ENCODE measurements at regions not wholly inside any gene's neighbourhood (a gene's known extent, or its start where the extent isn't known, plus 50 kb on each side); places are given as distances from the start of the nearest gene placed in this dataset.
A peak's percentile ranks its signal among the peaks of the same experiment; 100 is the strongest.

DNA sequence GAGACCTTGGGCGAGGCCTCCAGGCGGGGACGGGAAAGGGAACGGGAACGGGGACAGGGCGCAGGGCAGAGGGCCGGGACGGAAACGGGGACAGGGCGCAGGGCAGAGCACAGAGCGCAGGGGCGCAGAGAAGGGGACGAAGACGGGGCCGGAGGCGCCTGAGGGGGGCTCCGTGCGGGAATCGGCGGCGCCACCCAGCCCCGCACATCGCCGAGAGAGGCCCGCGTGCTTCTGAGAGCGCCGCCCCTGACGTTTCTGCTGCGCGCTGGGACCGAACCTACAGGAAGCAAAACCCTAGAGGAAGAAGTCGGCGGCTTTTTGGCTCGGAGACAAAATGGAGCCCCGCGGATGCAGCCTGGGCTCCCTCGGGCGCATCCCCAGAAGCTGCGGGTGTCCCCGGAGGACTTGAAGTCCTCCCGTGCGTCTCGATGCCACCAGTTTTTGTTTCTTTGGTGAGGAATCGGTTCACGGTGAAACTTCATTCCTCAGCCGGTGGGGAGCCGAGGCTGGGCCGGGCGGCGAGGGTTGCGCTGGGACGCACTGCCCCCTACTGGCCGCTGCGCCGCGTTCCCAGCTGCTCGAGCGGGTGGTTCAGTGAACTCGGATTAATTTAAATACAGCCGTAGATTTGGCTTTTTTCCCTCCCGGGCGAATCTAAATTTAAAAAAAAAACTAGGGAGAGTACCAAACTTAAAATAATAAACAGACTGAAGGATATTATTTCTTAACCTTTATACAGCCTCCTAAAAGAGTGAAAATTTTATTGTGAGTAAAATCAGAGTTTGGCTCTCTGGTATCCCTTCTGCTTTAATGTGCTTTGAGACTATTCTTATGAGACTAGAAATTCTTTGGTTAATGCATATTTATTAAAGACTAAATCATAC is 350.0 kb upstream of the ARGLU1 start:
- peak overlapping the region; percentile 44 to 74 (median 51) for H3K4me3 ChIP-seq (replicated peaks in 1 of 3; ENCODE audit: insufficient read depth in 1 of 3, low read depth in 1 of 3, low read length in 3 of 3)
- POLR2A ChIA-PET = no interaction called here
- no peaks in the 10 kb centered on the region for H3K79me2 ChIP-seq (ENCODE audit: control insufficient read depth, insufficient read depth, low read length)
- FAIRE-seq = peak; percentile 77
- peak; percentile 91 for DNase-seq (ENCODE audit: low read depth, low spot score)
- H3K9me3 ChIP-seq (replicated peaks; ENCODE audit: control insufficient read depth, insufficient read depth, low read length) = no peaks in the 10 kb centered on the region
- H3K27ac ChIP-seq (ENCODE audit: insufficient read depth, low read depth, low read length) = peak overlapping the region; percentile 90
- no TSS peak for BruUV-seq (replicated peaks)
- peak overlapping the region; percentile 53 for H3K4me2 ChIP-seq (ENCODE audit: insufficient read depth, low read length)
- peaks cover 7 to 13% of the 10 kb centered on the region in 2 experiments for H3K27me3 ChIP-seq (ENCODE audit: control insufficient read depth in 2 of 2, insufficient read depth in 2 of 2, low read length in 2 of 2)
- dilution Hi-C loops (cut with MboI; ENCODE audit: extremely low pct_ligation_motif_present, low sequenced_read_pairs) = no loop called here
- intact Hi-C loops (cut with micrococcal nuclease) = loop anchor here (1.0 to 10.0 kb wide), 13 partner anchors 269 to 1931 kb away; partner anchors contain the start of gene ABHD13
- CTCF ChIA-PET = interaction anchor here (0.7 to 2.0 kb wide), 6 partner anchors 285 to 386 kb away, joined by 4 to 8 read pairs (median 6); no protein-coding TSS in a partner anchor
- no peaks in the 10 kb centered on the region for H3K9me1 ChIP-seq (replicated peaks; ENCODE audit: control insufficient read depth, extremely low read depth, insufficient read depth, low read length)
- H2AFZ ChIP-seq (ENCODE audit: low read depth, low read length) = peak overlapping the region; percentile 76
- H3K9ac ChIP-seq (replicated peaks; ENCODE audit: extremely low read depth, insufficient read depth, low read length) = peak overlapping the region; percentile 98
- no peaks in the 10 kb centered on the region for H4K20me1 ChIP-seq (replicated peaks; ENCODE audit: control insufficient read depth, extremely low read depth, insufficient read depth, low read length)
- H3K4me1 ChIP-seq (ENCODE audit: control insufficient read depth, extremely low read depth, insufficient read depth, low read length) = peaks cover 27% of the 10 kb centered on the region
- no peaks in the 10 kb centered on the region for H3K36me3 ChIP-seq (ENCODE audit: control insufficient read depth in 2 of 2, extremely low read depth in 1 of 2, insufficient read depth in 2 of 2, low read length in 2 of 2)
- no peak for TF ChIP-seq MYC (IDR thresholded peaks at IDR 0.05; ENCODE audit: low read depth, low read length)
- TF ChIP-seq, protein P1, sequence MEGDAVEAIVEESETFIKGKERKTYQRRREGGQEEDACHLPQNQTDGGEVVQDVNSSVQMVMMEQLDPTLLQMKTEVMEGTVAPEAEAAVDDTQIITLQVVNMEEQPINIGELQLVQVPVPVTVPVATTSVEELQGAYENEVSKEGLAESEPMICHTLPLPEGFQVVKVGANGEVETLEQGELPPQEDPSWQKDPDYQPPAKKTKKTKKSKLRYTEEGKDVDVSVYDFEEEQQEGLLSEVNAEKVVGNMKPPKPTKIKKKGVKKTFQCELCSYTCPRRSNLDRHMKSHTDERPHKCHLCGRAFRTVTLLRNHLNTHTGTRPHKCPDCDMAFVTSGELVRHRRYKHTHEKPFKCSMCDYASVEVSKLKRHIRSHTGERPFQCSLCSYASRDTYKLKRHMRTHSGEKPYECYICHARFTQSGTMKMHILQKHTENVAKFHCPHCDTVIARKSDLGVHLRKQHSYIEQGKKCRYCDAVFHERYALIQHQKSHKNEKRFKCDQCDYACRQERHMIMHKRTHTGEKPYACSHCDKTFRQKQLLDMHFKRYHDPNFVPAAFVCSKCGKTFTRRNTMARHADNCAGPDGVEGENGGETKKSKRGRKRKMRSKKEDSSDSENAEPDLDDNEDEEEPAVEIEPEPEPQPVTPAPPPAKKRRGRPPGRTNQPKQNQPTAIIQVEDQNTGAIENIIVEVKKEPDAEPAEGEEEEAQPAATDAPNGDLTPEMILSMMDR (IDR thresholded peaks at IDR 0.05; ENCODE audit: extremely low read depth in 1 of 2, insufficient read depth in 1 of 2, low read depth in 1 of 2, low read length in 2 of 2) = peak; percentile 92 to 97
- no peak for TF ChIP-seq MAX (IDR thresholded peaks at IDR 0.05; ENCODE audit: insufficient read depth, insufficient read length)
- no peak for TF ChIP-seq EZH2 (IDR thresholded peaks at IDR 0.05; ENCODE audit: borderline replicate concordance, low read depth, low read length, severe bottlenecking)
- TF ChIP-seq POLR2AphosphoS5 (IDR thresholded peaks at IDR 0.05; ENCODE audit: insufficient read depth, low read depth, low read length) = peak; percentile 27
- no peak for TF ChIP-seq GATA2 (IDR thresholded peaks at IDR 0.05; ENCODE audit: insufficient read depth, insufficient read length, low read depth, low read length)
- TF ChIP-seq JUN (IDR thresholded peaks at IDR 0.05; ENCODE audit: borderline replicate concordance, insufficient read depth, insufficient read length, low read depth) = no peak
- peak; percentile 55 for TF ChIP-seq POLR2A (IDR thresholded peaks at IDR 0.05; ENCODE audit: low read depth, low read length)
- no peak for TF ChIP-seq FOS (IDR thresholded peaks at IDR 0.05; ENCODE audit: borderline replicate concordance, insufficient read depth, low read length)
